IPS DF 6.9 (cell line): ENCODE measurements at regions not wholly inside any gene's neighbourhood (a gene's known extent, or its start where the extent isn't known, plus 50 kb on each side); places are given as distances from the start of the nearest gene placed in this dataset.
"Not testable (repeated sequence)": the region's sequence is repeated elsewhere in the genome, so short reads cannot be mapped to it uniquely, and the experiment has no call there.

Source experiments
- DNase-seq: peaks from one replicate; pipeline ENCODE4 v3.0.0-alpha.2; 2013; ENCODE audit warnings: low read depth, low spot score
- H3K27ac ChIP-seq: one replicate; pipeline ENCODE4 v1.5.1; 2013; ENCODE audit warnings: low read length, control low read depth
- H3K27me3 ChIP-seq: 2 replicates; pipeline ENCODE4 v1.6.1; 2013; ENCODE audit warnings: mild to moderate bottlenecking, low read length; ENCODE audit not compliant: control insufficient read depth, insufficient read depth
- H3K36me3 ChIP-seq: 2 replicates; pipeline ENCODE4 v1.6.1; 2013; ENCODE audit warnings: low read length; ENCODE audit not compliant: control insufficient read depth, insufficient read depth
- H3K4me1 ChIP-seq: 2 replicates; pipeline ENCODE4 v1.6.1; 2013; ENCODE audit warnings: low read length; ENCODE audit not compliant: control insufficient read depth, insufficient read depth
- H3K4me3 ChIP-seq: 2 replicates; pipeline ENCODE4 v1.5.1; 2013; ENCODE audit warnings: mild to moderate bottlenecking, low read length
- H3K9me3 ChIP-seq: 2 replicates; pipeline ENCODE4 v1.6.1; 2013; ENCODE audit warnings: low read length, inconsistent platforms; ENCODE audit not compliant: control insufficient read depth, insufficient read depth
- WGBS: extraction: QIAGEN DNeasy Blood & Tissue Kit; methylation state at CpG from one replicate; pipeline ENCODE4 v1.1.7; 2013; ENCODE audit warnings: mixed read lengths, missing lambda C conversion rate; ENCODE audit not compliant: insufficient read length, insufficient coverage; 5-methylcytosine and 5-hydroxymethylcytosine counted together

DNA sequence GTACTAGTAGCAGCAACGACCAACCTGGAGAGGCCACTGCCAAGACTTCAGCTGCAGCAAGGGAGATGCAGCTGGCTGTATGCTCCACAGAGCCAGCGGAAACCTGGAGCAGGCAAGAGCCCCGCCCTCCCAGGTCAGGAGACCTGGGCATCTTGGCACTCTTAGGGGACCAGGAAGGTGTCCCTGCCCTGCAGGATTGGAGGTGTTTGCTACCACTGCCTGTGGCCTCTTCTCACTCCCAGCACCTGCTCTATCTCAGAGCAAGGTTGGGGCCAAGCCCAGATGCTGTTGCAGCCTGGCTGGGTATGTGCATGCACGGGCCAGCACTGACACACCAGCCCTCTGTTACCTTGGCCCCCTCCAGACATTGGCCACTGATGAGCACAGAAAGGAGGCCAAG lies 1512.8 kb downstream of the REEP3 start:
- Histone ChIP-seq H3K4me3 (no peak overlapping the region), H3K9me3 (no peaks in the 10 kb centered on the region), H3K36me3 (no peaks in the 10 kb centered on the region), H3K4me1 (no peaks in the 10 kb centered on the region), H3K27ac (no peak overlapping the region), H3K27me3 (0 out of 2 replicates have a peak, but pooled peaks cover 1% of the 10 kb centered on the region)
- DNase-seq = no peak
- WGBS = no CpG with 5 or more reads among the region's 4 CpGs

DNA sequence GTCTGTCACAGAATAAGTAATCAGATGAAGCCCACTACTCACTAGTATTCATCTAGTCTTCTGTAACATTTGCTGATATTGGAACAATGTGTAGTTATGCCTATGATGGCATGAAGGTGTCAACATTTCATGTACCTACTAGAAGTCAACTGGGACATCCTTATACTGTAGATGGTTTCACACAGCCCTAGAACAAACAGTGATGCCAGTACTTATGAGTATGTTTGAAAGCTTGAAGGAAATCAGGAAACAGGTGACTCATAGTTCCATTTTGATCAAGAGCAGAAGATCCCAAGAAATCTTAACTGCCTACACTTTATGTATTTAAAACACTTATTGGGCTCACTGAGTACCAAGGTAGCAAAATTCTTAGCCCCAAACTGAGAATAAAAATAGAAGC lies 1519.6 kb downstream of the REEP3 start:
- Histone ChIP-seq H3K36me3 (no peaks in the 10 kb centered on the region), H3K4me1 (no peaks in the 10 kb centered on the region), H3K27ac (no peak overlapping the region), H3K27me3 (no peaks in the 10 kb centered on the region), H3K4me3 (no peak overlapping the region), H3K9me3 (no peaks in the 10 kb centered on the region)
- no peak for DNase-seq

- WGBS = no CpG with 5 or more reads among the region's 1 CpG
- DNase-seq = no peak
- Histone ChIP-seq H3K4me3 (no peak overlapping the region), H3K9me3 (no peaks in the 10 kb centered on the region), H3K27me3 (no peaks in the 10 kb centered on the region), H3K27ac (no peak overlapping the region), H3K36me3 (no peaks in the 10 kb centered on the region), H3K4me1 (no peaks in the 10 kb centered on the region)
These were observed 1520.1 kb downstream of the REEP3 start for GRCh38 chr10:65041307-65041706.

DNA sequence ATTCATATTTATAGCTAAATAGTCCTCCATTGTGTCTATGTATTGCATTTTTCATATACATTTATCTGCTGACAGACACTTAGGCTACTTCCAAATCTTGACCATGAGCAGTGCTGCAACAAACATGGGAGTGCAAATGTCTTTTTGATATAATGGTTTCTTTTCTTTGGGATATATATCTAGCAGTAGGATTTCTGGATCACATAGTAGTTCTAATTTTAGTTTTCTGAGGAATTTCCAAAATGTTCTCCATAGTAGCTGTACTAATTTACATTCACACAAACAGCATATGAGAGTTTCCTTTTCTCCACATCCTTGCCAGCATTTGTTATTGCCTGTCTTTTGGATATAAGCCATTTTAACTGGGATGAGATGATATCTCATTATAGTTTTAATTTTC lies 1521.3 kb downstream of the REEP3 start:
- H3K9me3 ChIP-seq = no peaks in the 10 kb centered on the region
- H3K4me3 ChIP-seq = no peak overlapping the region
- no peaks in the 10 kb centered on the region for H3K27me3 ChIP-seq
- H3K36me3 ChIP-seq = no peaks in the 10 kb centered on the region
- no peak for DNase-seq
- H3K27ac ChIP-seq = no peak overlapping the region
- no peaks in the 10 kb centered on the region for H3K4me1 ChIP-seq

DNA sequence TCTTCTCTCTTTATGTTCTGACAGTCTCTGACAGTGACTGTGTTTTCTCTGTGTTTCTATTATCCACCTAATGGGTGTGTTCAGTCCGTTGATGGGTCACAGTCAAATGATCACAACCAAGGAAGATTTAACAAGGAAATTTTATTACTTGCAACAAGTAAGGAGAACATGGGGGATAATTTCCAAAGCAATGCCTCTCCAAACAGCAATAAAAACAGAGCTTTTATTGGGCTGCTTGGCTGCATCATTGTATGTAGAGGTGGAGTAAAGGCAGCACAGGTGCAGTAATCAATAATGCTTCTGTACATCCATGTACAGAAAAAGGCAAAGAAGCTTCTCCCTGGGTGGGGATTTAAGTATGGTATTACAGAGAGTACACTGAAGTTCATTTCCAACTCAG lies 1525.6 kb downstream of the REEP3 start:
- Histone ChIP-seq H3K27me3 (no peaks in the 10 kb centered on the region), H3K4me1 (no peaks in the 10 kb centered on the region), H3K27ac (no peak overlapping the region), H3K36me3 (no peaks in the 10 kb centered on the region), H3K4me3 (no peak overlapping the region), H3K9me3 (no peaks in the 10 kb centered on the region)
- no CpG with 5 or more reads among the region's 1 CpG for WGBS
- DNase-seq = no peak

- not testable (repeated sequence) for H3K4me3 ChIP-seq, H3K4me1 ChIP-seq, H3K27me3 ChIP-seq, H3K27ac ChIP-seq, H3K36me3 ChIP-seq, DNase-seq, H3K9me3 ChIP-seq
- WGBS = no CpG with 5 or more reads among the region's 22 CpGs
These were observed 1530.9 kb downstream of the REEP3 start for GRCh38 chr10:65052111-65052510.

DNA sequence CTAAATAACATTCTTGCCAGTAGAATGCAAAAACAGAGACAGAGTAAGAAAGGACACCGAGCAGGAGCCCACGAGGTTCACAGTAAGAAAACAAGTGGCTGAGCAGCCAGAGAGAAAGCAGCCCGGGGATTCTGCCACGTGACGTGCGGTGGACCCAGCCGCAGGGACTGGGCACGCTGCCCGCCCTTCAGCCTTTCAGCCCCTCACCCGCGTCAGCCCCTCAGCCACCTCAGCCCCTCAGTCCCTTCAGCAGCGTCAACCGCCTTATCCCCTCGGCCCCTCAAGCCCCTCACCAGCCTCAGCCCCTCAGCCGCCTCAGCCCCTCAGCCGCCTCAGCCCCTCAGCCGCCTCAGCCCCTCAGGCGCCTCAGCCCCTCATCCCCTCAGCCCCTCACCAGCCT lies 1532.2 kb downstream of the REEP3 start:
- not testable (repeated sequence) for H3K4me1 ChIP-seq, H3K27ac ChIP-seq, H3K9me3 ChIP-seq, H3K4me3 ChIP-seq, H3K27me3 ChIP-seq, H3K36me3 ChIP-seq, DNase-seq
- WGBS = no CpG with 5 or more reads among the region's 18 CpGs

- H3K9me3 ChIP-seq, H3K27me3 ChIP-seq, H3K27ac ChIP-seq, H3K4me3 ChIP-seq, H3K36me3 ChIP-seq, H3K4me1 ChIP-seq, DNase-seq: not testable (repeated sequence)
- no CpG with 5 or more reads among the region's 46 CpGs for WGBS
These were observed 1532.7 kb downstream of the REEP3 start for GRCh38 chr10:65053831-65054351.

- H3K27ac ChIP-seq, H3K4me1 ChIP-seq, H3K27me3 ChIP-seq, H3K36me3 ChIP-seq, DNase-seq, H3K4me3 ChIP-seq, H3K9me3 ChIP-seq: not testable (repeated sequence)
- WGBS = no CpG with 5 or more reads among the region's 12 CpGs
These were observed 1533.5 kb downstream of the REEP3 start for GRCh38 chr10:65054701-65055100.

DNA sequence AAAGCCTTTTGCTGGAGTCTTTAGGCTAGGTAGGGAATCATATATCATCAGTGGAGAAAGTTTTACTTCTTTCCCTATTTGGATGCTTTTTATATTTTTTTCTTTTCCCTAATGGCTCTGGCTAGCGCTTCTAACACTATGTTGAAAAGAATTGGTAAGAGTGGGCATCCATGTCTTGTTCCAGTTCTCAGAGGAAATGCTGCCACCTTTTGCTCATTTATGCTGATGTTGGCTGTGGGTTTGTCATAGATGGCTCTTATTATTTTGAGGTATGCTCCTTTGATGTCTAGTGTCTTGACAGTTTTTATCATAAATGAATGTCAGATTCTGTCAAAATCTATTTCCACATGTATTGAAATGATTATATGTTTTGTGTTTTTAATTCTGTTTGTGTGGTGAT lies 1544.1 kb downstream of the REEP3 start:
- no peak for DNase-seq
- Histone ChIP-seq H3K36me3 (no peaks in the 10 kb centered on the region), H3K9me3 (no peaks in the 10 kb centered on the region), H3K27me3 (no peaks in the 10 kb centered on the region), H3K4me1 (no peaks in the 10 kb centered on the region), H3K27ac (no peak overlapping the region), H3K4me3 (no peak overlapping the region)
- WGBS = no CpG with 5 or more reads among the region's 1 CpG

DNA sequence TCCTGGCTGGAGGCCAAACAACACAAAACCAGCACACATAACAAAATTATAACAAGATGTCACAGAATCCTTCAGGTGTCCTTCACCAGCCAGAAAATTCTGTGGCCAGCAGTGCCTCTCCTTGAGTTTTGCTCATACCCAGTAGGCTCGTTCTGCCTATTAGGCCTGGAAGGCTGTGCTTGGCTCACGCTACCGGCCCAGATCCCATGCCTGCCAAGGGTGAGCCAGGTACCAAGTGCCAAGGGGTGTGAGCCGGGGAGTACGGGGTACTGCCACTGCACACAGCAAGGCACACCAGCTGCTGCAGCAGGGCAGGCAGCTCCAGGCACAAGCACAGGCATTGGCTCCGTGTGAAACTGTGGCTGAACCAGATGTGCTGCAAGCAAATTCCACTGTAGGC lies 1562.0 kb downstream of the REEP3 start:
- Histone ChIP-seq H3K36me3 (no peaks in the 10 kb centered on the region), H3K9me3 (peaks cover 2% of the 10 kb centered on the region; the same call in 1 of the 2 replicates), H3K27me3 (no peaks in the 10 kb centered on the region), H3K27ac (no peak overlapping the region), H3K4me1 (no peaks in the 10 kb centered on the region), H3K4me3 (no peak overlapping the region)
- no CpG with 5 or more reads among the region's 6 CpGs for WGBS
- no peak for DNase-seq
